ENCODE measurements at regions not wholly inside any gene's neighbourhood (a gene's known extent, or its start where the extent isn't known, plus 50 kb on each side); places are given as distances from the start of the nearest gene placed in this dataset.

- no peak overlapping the region for H3K9ac ChIP-seq (ENCODE audit: low read length)
- H3K27ac ChIP-seq (ENCODE audit: low read depth, low read length) = no peak overlapping the region
- no peaks in the 10 kb centered on the region for H3K4me1 ChIP-seq (ENCODE audit: insufficient read depth, low read length)
- H3K4me3 ChIP-seq (ENCODE audit: low read depth in 1 of 2, low read length in 2 of 2) = no peak overlapping the region
- H3K9me3 ChIP-seq (ENCODE audit: low read length) = no peaks in the 10 kb centered on the region
- no peaks in the 10 kb centered on the region for H3K27me3 ChIP-seq (ENCODE audit: control insufficient read depth in 1 of 2, insufficient read depth in 2 of 2, low read length in 2 of 2)
- H3K36me3 ChIP-seq (ENCODE audit: insufficient read depth, low read length) = no peaks in the 10 kb centered on the region
These were observed 63.4 kb upstream of the PAPPA start for GRCh38 chr9:116090030-116090770.

- H3K4me1 ChIP-seq (ENCODE audit: insufficient read depth, low read length) = no peaks in the 10 kb centered on the region
- H3K9me3 ChIP-seq (ENCODE audit: low read length) = no peaks in the 10 kb centered on the region
- no peaks in the 10 kb centered on the region for H3K27me3 ChIP-seq (ENCODE audit: control insufficient read depth in 1 of 2, insufficient read depth in 2 of 2, low read length in 2 of 2)
These were observed 58.7 kb upstream of the PAPPA start for GRCh38 chr9:116094846-116095245.

GRCh38 chr9:116095403-116095802 lies 58.2 kb upstream of the PAPPA start:
- Histone ChIP-seq H3K4me3 (ENCODE audit: low read depth in 1 of 2, low read length in 2 of 2) (no peak overlapping the region), H3K27ac (ENCODE audit: low read depth, low read length) (no peak overlapping the region), H3K9ac (ENCODE audit: low read length) (no peak overlapping the region), H3K27me3 (ENCODE audit: control insufficient read depth in 1 of 2, insufficient read depth in 2 of 2, low read length in 2 of 2) (no peaks in the 10 kb centered on the region), H3K36me3 (ENCODE audit: insufficient read depth, low read length) (no peaks in the 10 kb centered on the region), H3K9me3 (ENCODE audit: low read length) (no peaks in the 10 kb centered on the region), H3K4me1 (ENCODE audit: insufficient read depth, low read length) (no peaks in the 10 kb centered on the region)

More at GRCh38 chr9:116094846-116095245, 58.7 kb upstream of the PAPPA start:
- H3K27ac ChIP-seq (ENCODE audit: low read depth, low read length) = no peak overlapping the region
- no peak overlapping the region for H3K9ac ChIP-seq (ENCODE audit: low read length)
- H3K36me3 ChIP-seq (ENCODE audit: insufficient read depth, low read length) = no peaks in the 10 kb centered on the region
- H3K4me3 ChIP-seq (ENCODE audit: low read depth in 1 of 2, low read length in 2 of 2) = no peak overlapping the region

- Histone ChIP-seq H3K9ac (ENCODE audit: low read length) (no peak overlapping the region), H3K9me3 (ENCODE audit: low read length) (no peaks in the 10 kb centered on the region), H3K4me3 (ENCODE audit: low read depth in 1 of 2, low read length in 2 of 2) (no peak overlapping the region), H3K27me3 (ENCODE audit: control insufficient read depth in 1 of 2, insufficient read depth in 2 of 2, low read length in 2 of 2) (no peaks in the 10 kb centered on the region), H3K4me1 (ENCODE audit: insufficient read depth, low read length) (no peaks in the 10 kb centered on the region), H3K27ac (ENCODE audit: low read depth, low read length) (no peak overlapping the region), H3K36me3 (ENCODE audit: insufficient read depth, low read length) (no peaks in the 10 kb centered on the region)
These were observed 57.5 kb upstream of the PAPPA start for GRCh38 chr9:116096046-116096445.

- Histone ChIP-seq H3K4me1 (ENCODE audit: insufficient read depth, low read length) (no peaks in the 10 kb centered on the region), H3K9me3 (ENCODE audit: low read length) (no peaks in the 10 kb centered on the region), H3K27me3 (ENCODE audit: control insufficient read depth in 1 of 2, insufficient read depth in 2 of 2, low read length in 2 of 2) (no peaks in the 10 kb centered on the region), H3K36me3 (ENCODE audit: insufficient read depth, low read length) (no peaks in the 10 kb centered on the region), H3K9ac (ENCODE audit: low read length) (no peak overlapping the region), H3K27ac (ENCODE audit: low read depth, low read length) (no peak overlapping the region), H3K4me3 (ENCODE audit: low read depth in 1 of 2, low read length in 2 of 2) (no peak overlapping the region)
These were observed 56.7 kb upstream of the PAPPA start for GRCh38 chr9:116096853-116097252.

- H3K27ac ChIP-seq (ENCODE audit: low read depth, low read length) = no peak overlapping the region
- H3K27me3 ChIP-seq (ENCODE audit: control insufficient read depth in 1 of 2, insufficient read depth in 2 of 2, low read length in 2 of 2) = no peaks in the 10 kb centered on the region
- no peak overlapping the region for H3K9ac ChIP-seq (ENCODE audit: low read length)
- no peaks in the 10 kb centered on the region for H3K36me3 ChIP-seq (ENCODE audit: insufficient read depth, low read length)
- no peak overlapping the region for H3K4me3 ChIP-seq (ENCODE audit: low read depth in 1 of 2, low read length in 2 of 2)
- H3K4me1 ChIP-seq (ENCODE audit: insufficient read depth, low read length) = no peaks in the 10 kb centered on the region
- no peaks in the 10 kb centered on the region for H3K9me3 ChIP-seq (ENCODE audit: low read length)
These were observed 55.1 kb upstream of the PAPPA start for GRCh38 chr9:116098476-116098875.

GRCh38 chr9:116099821-116100220 lies 53.8 kb upstream of the PAPPA start:
- no peaks in the 10 kb centered on the region for H3K4me1 ChIP-seq (ENCODE audit: insufficient read depth, low read length)
- H3K27ac ChIP-seq (ENCODE audit: low read depth, low read length) = no peak overlapping the region
- H3K4me3 ChIP-seq (ENCODE audit: low read depth in 1 of 2, low read length in 2 of 2) = no peak overlapping the region
- no peak overlapping the region for H3K9ac ChIP-seq (ENCODE audit: low read length)
- H3K27me3 ChIP-seq (ENCODE audit: control insufficient read depth in 1 of 2, insufficient read depth in 2 of 2, low read length in 2 of 2) = no peaks in the 10 kb centered on the region
- no peaks in the 10 kb centered on the region for H3K9me3 ChIP-seq (ENCODE audit: low read length)
- no peaks in the 10 kb centered on the region for H3K36me3 ChIP-seq (ENCODE audit: insufficient read depth, low read length)

GRCh38 chr9:116100711-116101121 lies 52.9 kb upstream of the PAPPA start:
- no peak overlapping the region for H3K9ac ChIP-seq (ENCODE audit: low read length)
- H3K27ac ChIP-seq (ENCODE audit: low read depth, low read length) = no peak overlapping the region
- no peaks in the 10 kb centered on the region for H3K4me1 ChIP-seq (ENCODE audit: insufficient read depth, low read length)
- H3K36me3 ChIP-seq (ENCODE audit: insufficient read depth, low read length) = no peaks in the 10 kb centered on the region
- no peak overlapping the region for H3K4me3 ChIP-seq (ENCODE audit: low read depth in 1 of 2, low read length in 2 of 2)
- H3K27me3 ChIP-seq (ENCODE audit: control insufficient read depth in 1 of 2, insufficient read depth in 2 of 2, low read length in 2 of 2) = no peaks in the 10 kb centered on the region
- no peaks in the 10 kb centered on the region for H3K9me3 ChIP-seq (ENCODE audit: low read length)

- Histone ChIP-seq H3K27ac (ENCODE audit: low read depth, low read length) (no peak overlapping the region), H3K4me1 (ENCODE audit: insufficient read depth, low read length) (no peaks in the 10 kb centered on the region), H3K36me3 (ENCODE audit: insufficient read depth, low read length) (no peaks in the 10 kb centered on the region), H3K4me3 (ENCODE audit: low read depth in 1 of 2, low read length in 2 of 2) (no peak overlapping the region), H3K27me3 (ENCODE audit: control insufficient read depth in 1 of 2, insufficient read depth in 2 of 2, low read length in 2 of 2) (no peaks in the 10 kb centered on the region), H3K9ac (ENCODE audit: low read length) (no peak overlapping the region), H3K9me3 (ENCODE audit: low read length) (no peaks in the 10 kb centered on the region)
These were observed 52.1 kb upstream of the PAPPA start for GRCh38 chr9:116101516-116101915.

GRCh38 chr9:116102596-116102995 lies 51.0 kb upstream of the PAPPA start:
- H3K9ac ChIP-seq (ENCODE audit: low read length) = no peak overlapping the region
- no peaks in the 10 kb centered on the region for H3K27me3 ChIP-seq (ENCODE audit: control insufficient read depth in 1 of 2, insufficient read depth in 2 of 2, low read length in 2 of 2)
- H3K4me1 ChIP-seq (ENCODE audit: insufficient read depth, low read length) = no peaks in the 10 kb centered on the region
- no peak overlapping the region for H3K27ac ChIP-seq (ENCODE audit: low read depth, low read length)
- no peak overlapping the region for H3K4me3 ChIP-seq (ENCODE audit: low read depth in 1 of 2, low read length in 2 of 2)
- no peaks in the 10 kb centered on the region for H3K9me3 ChIP-seq (ENCODE audit: low read length)
- no peaks in the 10 kb centered on the region for H3K36me3 ChIP-seq (ENCODE audit: insufficient read depth, low read length)

Data from muscle layer of colon (tissue), 2 donors.